ENCODE measurements at regions not wholly inside any gene's neighbourhood (a gene's known extent, or its start where the extent isn't known, plus 50 kb on each side); places are given as distances from the start of the nearest gene placed in this dataset.

GRCh38 chr9:129505270-129505902, 115.5 kb downstream of the C9orf50 start:
- H3K4me3 ChIP-seq (ENCODE audit: low read depth, low read length) = no peak overlapping the region
- TF ChIP-seq CTCF (IDR thresholded peaks at IDR 0.05; ENCODE audit: insufficient read depth, low read depth, low read length, missing control alignments) = no peak
- DNase-seq (ENCODE audit: low read depth) = no peak

- no peak for TF ChIP-seq CTCF (IDR thresholded peaks at IDR 0.05; ENCODE audit: insufficient read depth, low read depth, low read length, missing control alignments)
- no peak overlapping the region for H3K4me3 ChIP-seq (ENCODE audit: low read depth, low read length)
- no peak for DNase-seq (ENCODE audit: low read depth)
Measured at GRCh38 chr9:129504404-129504803, 116.5 kb downstream of the C9orf50 start.

- H3K4me3 ChIP-seq (ENCODE audit: low read depth, low read length) = no peak overlapping the region
- no peak for DNase-seq (ENCODE audit: low read depth)
- no peak for TF ChIP-seq CTCF (IDR thresholded peaks at IDR 0.05; ENCODE audit: insufficient read depth, low read depth, low read length, missing control alignments)
Measured at GRCh38 chr9:129501771-129502319, 119.1 kb downstream of the C9orf50 start.

GRCh38 chr9:129500863-129501770, 119.8 kb downstream of the C9orf50 start:
- no peak for DNase-seq (ENCODE audit: low read depth)
- no peak for TF ChIP-seq CTCF (IDR thresholded peaks at IDR 0.05; ENCODE audit: insufficient read depth, low read depth, low read length, missing control alignments)
- no peak overlapping the region for H3K4me3 ChIP-seq (ENCODE audit: low read depth, low read length)

- no peak for DNase-seq (ENCODE audit: low read depth)
- TF ChIP-seq CTCF (IDR thresholded peaks at IDR 0.05; ENCODE audit: insufficient read depth, low read depth, low read length, missing control alignments) = no peak
- no peak overlapping the region for H3K4me3 ChIP-seq (ENCODE audit: low read depth, low read length)
Measured at GRCh38 chr9:129500161-129500862, 120.6 kb downstream of the C9orf50 start.

- TF ChIP-seq CTCF (IDR thresholded peaks at IDR 0.05; ENCODE audit: insufficient read depth, low read depth, low read length, missing control alignments) = no peak
- no peak for DNase-seq (ENCODE audit: low read depth)
- H3K4me3 ChIP-seq (ENCODE audit: low read depth, low read length) = no peak overlapping the region
Measured at GRCh38 chr9:129498451-129499384, 122.2 kb downstream of the C9orf50 start.
